Uterus (tissue), 2 donors: ENCODE measurements at regions not wholly inside any gene's neighbourhood (a gene's known extent, or its start where the extent isn't known, plus 50 kb on each side); places are given as distances from the start of the nearest gene placed in this dataset.

Experiments
- POLR2A ChIP-seq, 2 donors: fragments of 450-650 bp; IDR thresholded peaks; one replicate each; pipeline ENCODE4 v1.6.1; 2016; ENCODE audit warnings: antibody characterized with exemption in 2 of 2, mild to moderate bottlenecking in 1 of 2, moderate library complexity in 1 of 2
- TF ChIP-seq, protein P1 (sequence below), 4 experiments: fragments of 200-600 bp in 2 of 4; fragments of 450-650 bp in 2 of 4; sonication (generic) in 2 of 4; IDR thresholded peaks; one replicate each; pipeline ENCODE4 v1.5.1; 2016 to 2019; ENCODE audit warnings: antibody characterized with exemption in 4 of 4, mild to moderate bottlenecking in 2 of 4, moderate library complexity in 1 of 4

DNA sequence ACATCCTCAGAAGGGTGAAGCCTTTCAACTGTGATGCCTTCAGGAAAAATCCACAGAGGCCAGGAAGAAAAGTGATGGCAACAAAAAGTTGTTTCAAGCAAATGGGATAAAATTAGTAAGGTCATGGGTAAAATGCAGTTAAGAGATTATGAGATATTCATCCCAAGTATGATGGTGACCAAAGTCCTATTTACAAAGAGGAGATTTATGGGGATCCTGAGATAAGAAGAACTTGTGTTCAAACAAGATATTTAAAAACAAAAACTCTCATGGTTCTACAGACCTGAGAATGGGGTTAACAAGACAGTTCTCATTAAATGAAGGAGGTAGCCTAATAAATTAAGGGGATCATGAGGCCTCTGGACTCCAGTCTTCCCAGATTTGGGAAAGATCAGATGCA lies 184.4 kb downstream of the FCRL5 start:
- TF ChIP-seq, protein P1, sequence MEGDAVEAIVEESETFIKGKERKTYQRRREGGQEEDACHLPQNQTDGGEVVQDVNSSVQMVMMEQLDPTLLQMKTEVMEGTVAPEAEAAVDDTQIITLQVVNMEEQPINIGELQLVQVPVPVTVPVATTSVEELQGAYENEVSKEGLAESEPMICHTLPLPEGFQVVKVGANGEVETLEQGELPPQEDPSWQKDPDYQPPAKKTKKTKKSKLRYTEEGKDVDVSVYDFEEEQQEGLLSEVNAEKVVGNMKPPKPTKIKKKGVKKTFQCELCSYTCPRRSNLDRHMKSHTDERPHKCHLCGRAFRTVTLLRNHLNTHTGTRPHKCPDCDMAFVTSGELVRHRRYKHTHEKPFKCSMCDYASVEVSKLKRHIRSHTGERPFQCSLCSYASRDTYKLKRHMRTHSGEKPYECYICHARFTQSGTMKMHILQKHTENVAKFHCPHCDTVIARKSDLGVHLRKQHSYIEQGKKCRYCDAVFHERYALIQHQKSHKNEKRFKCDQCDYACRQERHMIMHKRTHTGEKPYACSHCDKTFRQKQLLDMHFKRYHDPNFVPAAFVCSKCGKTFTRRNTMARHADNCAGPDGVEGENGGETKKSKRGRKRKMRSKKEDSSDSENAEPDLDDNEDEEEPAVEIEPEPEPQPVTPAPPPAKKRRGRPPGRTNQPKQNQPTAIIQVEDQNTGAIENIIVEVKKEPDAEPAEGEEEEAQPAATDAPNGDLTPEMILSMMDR (IDR thresholded peaks at IDR 0.05) = no peak
- no peak for TF ChIP-seq POLR2A (IDR thresholded peaks at IDR 0.05)
